ENCODE measurements at regions not wholly inside any gene's neighbourhood (a gene's known extent, or its start where the extent isn't known, plus 50 kb on each side); places are given as distances from the start of the nearest gene placed in this dataset.

DNA sequence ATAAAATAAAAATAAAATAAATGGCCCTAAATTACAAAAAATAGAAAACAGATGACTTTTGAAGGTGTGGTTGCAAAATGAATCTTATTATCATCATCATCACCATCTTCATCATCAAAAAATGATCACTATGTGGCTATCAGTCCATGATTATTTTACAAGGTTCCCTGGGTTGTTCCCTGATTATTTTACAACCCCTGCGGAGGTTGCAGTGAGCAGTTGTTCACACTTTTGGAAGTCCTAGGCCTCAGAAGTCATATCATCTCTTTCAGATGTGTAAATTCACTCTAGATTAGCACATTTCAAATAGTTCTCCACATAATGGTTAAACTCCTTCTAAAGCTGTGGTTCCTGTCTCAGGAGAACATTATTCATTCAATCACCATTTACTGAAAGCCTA, 57.4 kb upstream of the NR5A2 start:
- DNase-seq (ENCODE audit: low spot score) = no peak
- Histone ChIP-seq H3K4me3 (ENCODE audit: low read depth, low read length, poor library complexity, severe bottlenecking) (no peak overlapping the region), H3K9me3 (ENCODE audit: low read depth, low read length, poor library complexity, severe bottlenecking) (no peaks in the 10 kb centered on the region), H3K27me3 (replicated peaks; ENCODE audit: insufficient read depth, low read depth, low read length, poor library complexity) (no peaks in the 10 kb centered on the region), H3K4me1 (ENCODE audit: insufficient read depth, low read length, poor library complexity, severe bottlenecking) (no peaks in the 10 kb centered on the region), H3K36me3 (ENCODE audit: insufficient read depth, low read length, poor library complexity, severe bottlenecking) (no peaks in the 10 kb centered on the region), H3K27ac (ENCODE audit: low read depth, low read length, poor library complexity, severe bottlenecking) (no peak overlapping the region)
- BruUV-seq (replicated peaks) = no TSS peak
- CTCF ChIA-PET = no interaction called here
- POLR2A ChIA-PET (ENCODE audit: low non-redundant PET) = no interaction called here
- TF ChIP-seq, protein P1, sequence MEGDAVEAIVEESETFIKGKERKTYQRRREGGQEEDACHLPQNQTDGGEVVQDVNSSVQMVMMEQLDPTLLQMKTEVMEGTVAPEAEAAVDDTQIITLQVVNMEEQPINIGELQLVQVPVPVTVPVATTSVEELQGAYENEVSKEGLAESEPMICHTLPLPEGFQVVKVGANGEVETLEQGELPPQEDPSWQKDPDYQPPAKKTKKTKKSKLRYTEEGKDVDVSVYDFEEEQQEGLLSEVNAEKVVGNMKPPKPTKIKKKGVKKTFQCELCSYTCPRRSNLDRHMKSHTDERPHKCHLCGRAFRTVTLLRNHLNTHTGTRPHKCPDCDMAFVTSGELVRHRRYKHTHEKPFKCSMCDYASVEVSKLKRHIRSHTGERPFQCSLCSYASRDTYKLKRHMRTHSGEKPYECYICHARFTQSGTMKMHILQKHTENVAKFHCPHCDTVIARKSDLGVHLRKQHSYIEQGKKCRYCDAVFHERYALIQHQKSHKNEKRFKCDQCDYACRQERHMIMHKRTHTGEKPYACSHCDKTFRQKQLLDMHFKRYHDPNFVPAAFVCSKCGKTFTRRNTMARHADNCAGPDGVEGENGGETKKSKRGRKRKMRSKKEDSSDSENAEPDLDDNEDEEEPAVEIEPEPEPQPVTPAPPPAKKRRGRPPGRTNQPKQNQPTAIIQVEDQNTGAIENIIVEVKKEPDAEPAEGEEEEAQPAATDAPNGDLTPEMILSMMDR (conservative IDR thresholded peaks at IDR 0.05; ENCODE audit: low read depth, low read length) = no peak
- no peak for TF ChIP-seq EZH2 (IDR thresholded peaks at IDR 0.05; ENCODE audit: borderline replicate concordance, low read depth, low read length, poor library complexity, severe bottlenecking)
- intact Hi-C loops (cut with micrococcal nuclease; ENCODE audit: unreplicated experiment) = no loop called here

DNA sequence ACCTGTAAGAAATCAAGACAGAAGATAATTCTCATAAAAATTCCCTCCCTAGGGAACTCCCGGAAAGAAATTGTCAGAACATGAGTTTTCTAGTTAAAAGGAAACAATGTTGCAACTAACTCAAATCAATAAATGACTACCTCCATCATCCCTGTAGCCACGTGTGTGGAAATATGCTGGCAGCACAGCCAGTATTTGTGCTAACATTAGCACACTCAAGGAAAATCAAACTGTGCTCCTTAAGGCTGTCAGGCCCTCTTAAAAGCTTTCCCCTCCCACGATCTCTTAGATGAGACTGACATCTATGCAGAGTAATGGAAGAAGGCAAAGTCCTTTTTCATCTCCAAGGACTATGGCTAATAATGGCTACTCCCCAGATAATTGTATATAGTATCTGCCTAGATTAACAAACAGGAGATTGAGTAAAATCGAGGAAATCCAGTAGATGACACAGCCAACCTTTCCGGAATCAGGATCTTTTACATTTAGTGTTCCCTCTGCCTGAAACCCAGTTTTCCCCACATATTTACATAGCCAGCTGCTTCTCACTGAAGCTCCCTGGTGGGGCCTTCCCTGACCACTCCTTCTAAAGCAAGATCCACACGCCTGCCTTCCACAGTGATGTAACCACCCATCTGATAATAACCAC, 50.9 kb upstream of the NR5A2 start:
- intact Hi-C loops (cut with micrococcal nuclease; ENCODE audit: unreplicated experiment) = no loop called here
- BruUV-seq (replicated peaks) = no TSS peak
- DNase-seq (ENCODE audit: low spot score) = no peak
- no peak overlapping the region for H3K4me3 ChIP-seq (ENCODE audit: low read depth, low read length, poor library complexity, severe bottlenecking)
- POLR2A ChIA-PET (ENCODE audit: low non-redundant PET) = no interaction called here
- H3K36me3 ChIP-seq (ENCODE audit: insufficient read depth, low read length, poor library complexity, severe bottlenecking) = no peaks in the 10 kb centered on the region
- H3K27me3 ChIP-seq (replicated peaks; ENCODE audit: insufficient read depth, low read depth, low read length, poor library complexity) = no peaks in the 10 kb centered on the region
- H3K4me1 ChIP-seq (ENCODE audit: insufficient read depth, low read length, poor library complexity, severe bottlenecking) = no peaks in the 10 kb centered on the region
- no peak overlapping the region for H3K27ac ChIP-seq (ENCODE audit: low read depth, low read length, poor library complexity, severe bottlenecking)
- no peaks in the 10 kb centered on the region for H3K9me3 ChIP-seq (ENCODE audit: low read depth, low read length, poor library complexity, severe bottlenecking)
- TF ChIP-seq, protein P1 (conservative IDR thresholded peaks at IDR 0.05; ENCODE audit: low read depth, low read length) = no peak
- TF ChIP-seq EZH2 (IDR thresholded peaks at IDR 0.05; ENCODE audit: borderline replicate concordance, low read depth, low read length, poor library complexity, severe bottlenecking) = no peak
- CTCF ChIA-PET = no interaction called here

Small RNAs in the stretch of these regions (microRNA-seq; reads per million reads assigned to microRNA genes)
- gene MIR181A1 (10,976 reads per million, percentile 96 among the genes with 10 or more reads in this experiment), gene MIR181B1 (103 reads per million, percentile 65 among the genes with 10 or more reads in this experiment)

Measured in A673 (cell line).